K562 (cell line): ENCODE measurements at regions not wholly inside any gene's neighbourhood (a gene's known extent, or its start where the extent isn't known, plus 50 kb on each side); places are given as distances from the start of the nearest gene placed in this dataset.

Experiments used
- ATAC-seq: fragments of 200-7000 bp; cut with Tn5 transposase; 3 replicates; pipeline ENCODE4 v1.9.1; 2020; ENCODE audit warnings: moderate library complexity
- BruUV-seq: library from RNA; stranded (reverse); fragments of 400-500 nt; replicated peaks from 2 replicates; lab custom pipeline; 2021; lab: Mats Ljungman, UMichigan
- CTCF ChIA-PET: fragments of 300-600 bp; formaldehyde crosslinking; extraction: SDS; loops from one replicate; lab custom pipeline; 2021; ENCODE audit warnings: low intra/inter-chr PET ratio; lab: Yijun Ruan, JAX
- POLR2A ChIA-PET: fragments of 300-600, 350-650 bp; sonication (Branson Sonifier 250); formaldehyde crosslinking; extraction: SDS; loops from one replicate; lab custom pipeline; 2021; ENCODE audit warnings: antibody characterized with exemption, inconsistent platforms; lab: Yijun Ruan, JAX
- DNase-seq, 4 experiments: peaks; one replicate each; pipeline versions ENCODE4 v3.0.0 to v3.0.0-alpha.2; 2011 to 2018; ENCODE audit warnings: low spot score in 3 of 4, mixed read lengths in 3 of 4; ENCODE audit errors: extremely low read depth in 1 of 4
- FAIRE-seq: peaks from 2 replicates; lab custom pipeline; 2011; peaks lifted over from hg19 to GRCh38; lab: Jason Lieb, UNC
- H2AFZ ChIP-seq: 2 replicates; pipeline ENCODE4 v1.6.0; 2011; ENCODE audit warnings: low read depth, low read length, control low read depth, inconsistent platforms
- H3K27ac ChIP-seq: fragments of 200-600 bp; 3 replicates; pipeline ENCODE4 v1.8.0; 2011; ENCODE audit warnings: low read depth, mild to moderate bottlenecking, control low read depth, inconsistent platforms, low read length, moderate library complexity, mixed read lengths; ENCODE audit errors: extremely low read depth
- H3K27me3 ChIP-seq, 2 experiments: fragments of 300-600 bp in 1 of 2; 2 replicates in 1 of 2; 3 replicates in 1 of 2; pipeline versions ENCODE4 v1.6.0 to v1.8.0; 2011; ENCODE audit warnings: inconsistent platforms in 2 of 2, low read length in 2 of 2, mild to moderate bottlenecking in 1 of 2, mixed read lengths in 1 of 2, moderate library complexity in 1 of 2; ENCODE audit not compliant: control insufficient read depth in 2 of 2, insufficient read depth in 2 of 2
- H3K36me3 ChIP-seq: fragments of 300-600 bp; 3 replicates; pipeline ENCODE4 v1.8.0; 2011; ENCODE audit warnings: mild to moderate bottlenecking, low read length, inconsistent platforms; ENCODE audit not compliant: control insufficient read depth, insufficient read depth
- H3K4me1 ChIP-seq, 2 experiments: fragments of 200-600 bp in 1 of 2; replicated peaks in 1 of 2; 2 replicates in 1 of 2; 3 replicates in 1 of 2; pipeline versions ENCODE4 v1.5.1 to v1.8.0; 2011; ENCODE audit warnings: inconsistent platforms in 2 of 2, low read length in 2 of 2, mild to moderate bottlenecking in 1 of 2, mixed read lengths in 1 of 2, moderate library complexity in 1 of 2; ENCODE audit not compliant: control insufficient read depth in 2 of 2, insufficient read depth in 2 of 2
- H3K4me2 ChIP-seq: 2 replicates; pipeline ENCODE4 v1.6.1; 2011; ENCODE audit warnings: low read length, control low read depth, inconsistent platforms, mixed read lengths; ENCODE audit not compliant: insufficient read depth
- H3K4me3 ChIP-seq: fragments of 200-600 bp; sonication (generic), shearing (Covaris generic); 2 replicates; pipeline ENCODE4 v1.5.1; 2016; ENCODE audit warnings: control low read depth, inconsistent platforms
- H3K79me2 ChIP-seq: fragments of 200-600 bp; 3 replicates; pipeline ENCODE4 v1.8.0; 2011; ENCODE audit warnings: low read length, inconsistent platforms; ENCODE audit not compliant: control insufficient read depth, insufficient read depth
- H3K9ac ChIP-seq, 2 experiments: 2 replicates each; pipeline versions ENCODE4 v1.6.0 to v1.6.1; 2011; ENCODE audit warnings: low read depth in 2 of 2, low read length in 2 of 2, control low read depth in 1 of 2, inconsistent platforms in 1 of 2, mild to moderate bottlenecking in 1 of 2, mixed read lengths in 1 of 2; ENCODE audit not compliant: insufficient read depth in 1 of 2
- H3K9me1 ChIP-seq: one replicate; pipeline ENCODE4 v1.6.0; 2011; ENCODE audit warnings: inconsistent platforms, mild to moderate bottlenecking, low read length, moderate library complexity; ENCODE audit not compliant: control insufficient read depth, insufficient read depth
- H3K9me3 ChIP-seq: replicated peaks from 2 replicates; pipeline ENCODE4 v1.5.1; 2011; ENCODE audit warnings: low read depth, low read length, inconsistent platforms; ENCODE audit not compliant: control insufficient read depth, insufficient read depth
- H4K20me1 ChIP-seq: replicated peaks from 2 replicates; pipeline ENCODE4 v1.6.1; 2011; ENCODE audit warnings: low read length, inconsistent platforms, mixed read lengths; ENCODE audit not compliant: control insufficient read depth, insufficient read depth
- ARID3B ChIP-seq: fragments of 250-450 bp; sonication (Bioruptor Pico); IDR thresholded peaks from 2 replicates; pipeline ENCODE4 v1.4.0; 2020; ENCODE audit warnings: borderline replicate concordance
- ELF2 ChIP-seq: fragments of 250-450 bp; sonication (Bioruptor Pico); IDR thresholded peaks from 2 replicates; pipeline ENCODE4 v1.5.0; 2021; ENCODE audit warnings: mild to moderate bottlenecking
- EP400 ChIP-seq: fragments of 450-650 bp; IDR thresholded peaks from 2 replicates; pipeline ENCODE4 v1.6.1; 2017; ENCODE audit warnings: antibody characterized with exemption, mild to moderate bottlenecking, moderate library complexity
- PKNOX1 ChIP-seq: fragments of 450-650 bp; IDR thresholded peaks from 2 replicates; pipeline ENCODE4 v1.6.1; 2016
- RBM34 ChIP-seq: fragments of 200-400 bp; formaldehyde crosslinking; IDR thresholded peaks from 2 replicates; pipeline ENCODE4 v1.6.1; 2018; ENCODE audit warnings: low read length, borderline replicate concordance; ENCODE audit not compliant: insufficient read depth
- SNAPC5 ChIP-seq: fragments of 250-450 bp; sonication (Bioruptor Pico); IDR thresholded peaks from 2 replicates; pipeline ENCODE4 v1.8.0; 2021; ENCODE audit warnings: moderate library complexity, mild to moderate bottlenecking, inconsistent platforms
- ZNF274 ChIP-seq: IDR thresholded peaks from 2 replicates; pipeline ENCODE4 v1.6.1; 2011; ENCODE audit warnings: low read depth, mild to moderate bottlenecking, low read length, moderate library complexity, borderline replicate concordance
- ZNF668 ChIP-seq: fragments of 250-450 bp; sonication (Bioruptor Pico); IDR thresholded peaks from 2 replicates; pipeline ENCODE4 v1.8.0; 2022; ENCODE audit warnings: mild to moderate bottlenecking, inconsistent platforms
- ZNF79 ChIP-seq: fragments of 250-450 bp; sonication (Bioruptor Pico); IDR thresholded peaks from 2 replicates; pipeline ENCODE4 v1.4.0; 2020; ENCODE audit warnings: low read depth, mild to moderate bottlenecking, moderate library complexity
- WGBS: fragments of 100-300 bp; shearing (Covaris generic); methylation state at CpG from one replicate; pipeline ENCODE4 v1.1.6; 2016; ENCODE audit warnings: low coverage, mixed read lengths; ENCODE audit not compliant: insufficient coverage; ENCODE audit errors: missing lambda C conversion rate; 5-methylcytosine and 5-hydroxymethylcytosine counted together
- in situ Hi-C: fragments of 300-500 bp; cut with MboI; formaldehyde crosslinking; loops from 4 replicates; pipeline ENCODE4 v1.15.0; 2018; ENCODE audit warnings: inconsistent platforms, mixed read lengths
- intact Hi-C: fragments of 100-400 bp; cut with micrococcal nuclease; formaldehyde crosslinking; loops from 2 replicates; pipeline ENCODE4 v1.14.2; 2022

GRCh38 chr6:76684875-76685274 lies 612.4 kb upstream of the IMPG1 start:
- no peak for DNase-seq
- intact Hi-C loops (no loop called here), in situ Hi-C loops (no loop called here)
- Histone ChIP-seq H3K27me3 (no peaks in the 10 kb centered on the region), H3K36me3 (no peaks in the 10 kb centered on the region), H3K27ac (no peak overlapping the region), H3K9me3 (no peaks in the 10 kb centered on the region), H2AFZ (no peak overlapping the region), H3K4me3 (no peak overlapping the region), H3K79me2 (no peaks in the 10 kb centered on the region), H3K4me2 (no peak overlapping the region), H4K20me1 (no peaks in the 10 kb centered on the region), H3K4me1 (no peaks in the 10 kb centered on the region), H3K9me1 (no peaks in the 10 kb centered on the region), H3K9ac (no peak overlapping the region)
- ATAC-seq = no peak
- no peak for FAIRE-seq
- ChIA-PET POLR2A (no interaction called here), CTCF (no interaction called here)
- TF ChIP-seq ZNF668 (CRISPR knock-in tag) = no peak
- no peak for TF ChIP-seq RBM34
- TF ChIP-seq EP400 = no peak
- TF ChIP-seq ELF2 (CRISPR knock-in tag) = no peak
- 4% methylated on average over 5 of the region's 5 CpGs for WGBS
- BruUV-seq = no TSS peak

- H3K9me1 ChIP-seq = no peaks in the 10 kb centered on the region
- in situ Hi-C loops (no loop called here), intact Hi-C loops (no loop called here)
- no peak overlapping the region for H3K4me2 ChIP-seq
- BruUV-seq = no TSS peak
- H3K27me3 ChIP-seq = no peaks in the 10 kb centered on the region
- 0% methylated on average over 2 of the region's 2 CpGs for WGBS
- DNase-seq = no peak
- H3K4me1 ChIP-seq = no peaks in the 10 kb centered on the region
- ChIA-PET POLR2A (no interaction called here), CTCF (no interaction called here)
- no peak overlapping the region for H3K9ac ChIP-seq
- FAIRE-seq = no peak
- no peaks in the 10 kb centered on the region for H4K20me1 ChIP-seq
- no peak overlapping the region for H3K4me3 ChIP-seq
- no peak overlapping the region for H3K27ac ChIP-seq
- no peak for ATAC-seq
- TF ChIP-seq ZNF79 (CRISPR knock-in tag) (no peak), PKNOX1 (no peak), SNAPC5 (no peak), ZNF274 (no peak), ARID3B (CRISPR knock-in tag) (no peak)
- H2AFZ ChIP-seq = no peak overlapping the region
- H3K9me3 ChIP-seq = no peaks in the 10 kb centered on the region
- no peaks in the 10 kb centered on the region for H3K36me3 ChIP-seq
- no peaks in the 10 kb centered on the region for H3K79me2 ChIP-seq
Measured at GRCh38 chr6:76683985-76684384, 611.5 kb upstream of the IMPG1 start.
